Keratinocyte (primary cell): ENCODE measurements at regions not wholly inside any gene's neighbourhood (a gene's known extent, or its start where the extent isn't known, plus 50 kb on each side); places are given as distances from the start of the nearest gene placed in this dataset.

ENCODE experiments used
- DNase-seq: peaks from one replicate; pipeline ENCODE4 v3.0.0-alpha.2; 2011; ENCODE audit warnings: low read depth, missing footprints, low spot score
- FAIRE-seq: peaks from 2 replicates; lab custom pipeline; 2011; peaks lifted over from hg19 to GRCh38; lab: Jason Lieb, UNC
- H2AFZ ChIP-seq: 2 replicates; pipeline ENCODE4 v1.6.0; 2012; ENCODE audit warnings: low read length, control low read depth, inconsistent platforms; ENCODE audit not compliant: control insufficient read depth
- H3K27ac ChIP-seq: 2 replicates; pipeline ENCODE4 v1.5.1; 2011; ENCODE audit warnings: low read length; ENCODE audit not compliant: control insufficient read depth, insufficient read depth
- H3K27me3 ChIP-seq: 3 replicates; pipeline ENCODE4 v1.6.0; 2011; ENCODE audit warnings: low read length; ENCODE audit not compliant: control insufficient read depth, insufficient read depth; ENCODE audit errors: extremely low read depth
- H3K36me3 ChIP-seq, 2 experiments: 2 replicates in 1 of 2; 3 replicates in 1 of 2; pipeline ENCODE4 v1.5.1; 2011; ENCODE audit warnings: low read length in 2 of 2, mild to moderate bottlenecking in 1 of 2; ENCODE audit not compliant: control insufficient read depth in 2 of 2, insufficient read depth in 2 of 2; ENCODE audit errors: extremely low read depth in 1 of 2
- H3K4me1 ChIP-seq: 3 replicates; pipeline ENCODE4 v1.5.1; 2011; ENCODE audit warnings: low read length; ENCODE audit not compliant: control insufficient read depth, insufficient read depth; ENCODE audit errors: extremely low read depth
- H3K4me2 ChIP-seq: 3 replicates; pipeline ENCODE4 v1.6.0; 2011; ENCODE audit warnings: low read depth, low read length; ENCODE audit not compliant: control insufficient read depth, insufficient read depth; ENCODE audit errors: extremely low read depth
- H3K4me3 ChIP-seq, 3 experiments: fragments of 200-600 bp in 1 of 3; sonication (generic) in 1 of 3; 2 replicates in 2 of 3; 3 replicates in 1 of 3; pipeline ENCODE4 v1.5.1; 2011 to 2016; ENCODE audit warnings: low read length in 3 of 3, mild to moderate bottlenecking in 3 of 3, control low read depth in 2 of 3, inconsistent platforms in 1 of 3, low read depth in 1 of 3, mixed read lengths in 1 of 3, mixed run types in 1 of 3, moderate library complexity in 1 of 3; ENCODE audit not compliant: control insufficient read depth in 2 of 3, insufficient read depth in 2 of 3; ENCODE audit errors: extremely low read depth in 1 of 3
- H3K79me2 ChIP-seq: 2 replicates; pipeline ENCODE4 v1.6.0; 2012; ENCODE audit warnings: low read length; ENCODE audit not compliant: control insufficient read depth, insufficient read depth
- H3K9ac ChIP-seq: 3 replicates; pipeline ENCODE4 v1.6.0; 2011; ENCODE audit warnings: low read length; ENCODE audit not compliant: control insufficient read depth, insufficient read depth; ENCODE audit errors: extremely low read depth
- H3K9me1 ChIP-seq: 3 replicates; pipeline ENCODE4 v1.6.0; 2011; ENCODE audit warnings: low read length; ENCODE audit not compliant: control insufficient read depth, insufficient read depth; ENCODE audit errors: extremely low read depth
- H3K9me3 ChIP-seq: 2 replicates; pipeline ENCODE4 v1.5.1; 2012; ENCODE audit warnings: low read depth, low read length; ENCODE audit not compliant: control insufficient read depth
- H4K20me1 ChIP-seq: 3 replicates; pipeline ENCODE4 v1.6.0; 2011; ENCODE audit warnings: low read length; ENCODE audit not compliant: control insufficient read depth, insufficient read depth; ENCODE audit errors: extremely low read depth
- CTCF ChIP-seq, 3 experiments: IDR thresholded peaks in 1 of 3; conservative IDR thresholded peaks in 1 of 3; optimal IDR thresholded peaks in 1 of 3; 2 replicates in 2 of 3; 3 replicates in 1 of 3; pipeline versions ENCODE3 to v1.5.1; 2011; ENCODE audit warnings: low read length in 3 of 3, mild to moderate bottlenecking in 3 of 3, moderate library complexity in 2 of 3, control low read depth in 1 of 3, inconsistent platforms in 1 of 3; ENCODE audit not compliant: insufficient read depth in 2 of 3; ENCODE audit errors: extremely low read depth in 1 of 3
- EZH2 ChIP-seq: IDR thresholded peaks from one replicate; pipeline ENCODE4 v1.6.1; 2012; ENCODE audit warnings: inconsistent platforms, mild to moderate bottlenecking, low read length, moderate library complexity
- dilution Hi-C: fragments of 300-500 bp; cut with MboI; formaldehyde crosslinking; loops from one replicate; pipeline ENCODE4 v1.7.0; 2020; ENCODE audit warnings: low sequenced_read_pairs; ENCODE audit not compliant: extremely low pct_ligation_motif_present

GRCh38 chr2:180124273-180125139, 117.4 kb upstream of the CWC22 start:
- H3K79me2 ChIP-seq, result no peaks in the 10 kb centered on the region
- no peaks in the 10 kb centered on the region for H3K9me3 ChIP-seq
- no peaks in the 10 kb centered on the region for H3K9me1 ChIP-seq
- no peak overlapping the region for H3K27ac ChIP-seq
- H3K9ac ChIP-seq, result no peak overlapping the region
- FAIRE-seq (peak; percentile 23), DNase-seq (no peak)
- dilution Hi-C loops, result no loop called here
- no peaks in the 10 kb centered on the region for H3K36me3 ChIP-seq
- no peaks in the 10 kb centered on the region for H3K27me3 ChIP-seq
- no peak overlapping the region for H3K4me3 ChIP-seq
- H4K20me1 ChIP-seq, result no peaks in the 10 kb centered on the region
- H3K4me2 ChIP-seq, result no peak overlapping the region
- TF ChIP-seq CTCF (optimal IDR thresholded peaks at IDR 0.05 in 1 of 3, IDR thresholded peaks at IDR 0.05 in 1 of 3, conservative IDR thresholded peaks at IDR 0.05 in 1 of 3; ENCODE audit: extremely low read depth in 1 of 3, insufficient read depth in 2 of 3, low read length in 3 of 3) (peak in 2 of 3 experiments; percentile 35 to 61), EZH2 (no peak)
- peaks cover 3% of the 10 kb centered on the region for H3K4me1 ChIP-seq
- H2AFZ ChIP-seq, result no peak overlapping the region

GRCh38 chr2:180122874-180123273, 115.8 kb upstream of the CWC22 start:
- H2AFZ ChIP-seq, result no peak overlapping the region

More at GRCh38 chr2:180122874-180123273, 115.8 kb upstream of the CWC22 start:
- Histone ChIP-seq H3K4me1 (peaks cover 3% of the 10 kb centered on the region), H3K27ac (no peak overlapping the region), H3K9ac (no peak overlapping the region), H3K4me2 (no peak overlapping the region), H3K36me3 (no peaks in the 10 kb centered on the region), H3K79me2 (no peaks in the 10 kb centered on the region), H4K20me1 (no peaks in the 10 kb centered on the region), H3K27me3 (no peaks in the 10 kb centered on the region), H3K9me1 (no peaks in the 10 kb centered on the region), H3K4me3 (no peak overlapping the region), H3K9me3 (no peaks in the 10 kb centered on the region)
- dilution Hi-C loops, result no loop called here
- TF ChIP-seq EZH2, result no peak
- TF ChIP-seq CTCF (optimal IDR thresholded peaks at IDR 0.05 in 1 of 3, IDR thresholded peaks at IDR 0.05 in 1 of 3, conservative IDR thresholded peaks at IDR 0.05 in 1 of 3; ENCODE audit: extremely low read depth in 1 of 3, insufficient read depth in 2 of 3, low read length in 3 of 3), result no peak
- FAIRE-seq (no peak), DNase-seq (no peak)
